Keratinocyte (primary cell): ENCODE measurements at regions not wholly inside any gene's neighbourhood (a gene's known extent, or its start where the extent isn't known, plus 50 kb on each side); places are given as distances from the start of the nearest gene placed in this dataset.

Experiments
- EZH2 ChIP-seq: IDR thresholded peaks from one replicate; pipeline ENCODE4 v1.6.1; 2012; ENCODE audit warnings: inconsistent platforms, mild to moderate bottlenecking, low read length, moderate library complexity
- TF ChIP-seq, protein P1 (sequence below), 3 experiments: IDR thresholded peaks in 1 of 3; conservative IDR thresholded peaks in 1 of 3; optimal IDR thresholded peaks in 1 of 3; 2 replicates in 2 of 3; 3 replicates in 1 of 3; pipeline versions ENCODE3 to v1.5.1; 2011; ENCODE audit warnings: low read length in 3 of 3, mild to moderate bottlenecking in 3 of 3, moderate library complexity in 2 of 3, control low read depth in 1 of 3, inconsistent platforms in 1 of 3; ENCODE audit not compliant: insufficient read depth in 2 of 3; ENCODE audit errors: extremely low read depth in 1 of 3

DNA sequence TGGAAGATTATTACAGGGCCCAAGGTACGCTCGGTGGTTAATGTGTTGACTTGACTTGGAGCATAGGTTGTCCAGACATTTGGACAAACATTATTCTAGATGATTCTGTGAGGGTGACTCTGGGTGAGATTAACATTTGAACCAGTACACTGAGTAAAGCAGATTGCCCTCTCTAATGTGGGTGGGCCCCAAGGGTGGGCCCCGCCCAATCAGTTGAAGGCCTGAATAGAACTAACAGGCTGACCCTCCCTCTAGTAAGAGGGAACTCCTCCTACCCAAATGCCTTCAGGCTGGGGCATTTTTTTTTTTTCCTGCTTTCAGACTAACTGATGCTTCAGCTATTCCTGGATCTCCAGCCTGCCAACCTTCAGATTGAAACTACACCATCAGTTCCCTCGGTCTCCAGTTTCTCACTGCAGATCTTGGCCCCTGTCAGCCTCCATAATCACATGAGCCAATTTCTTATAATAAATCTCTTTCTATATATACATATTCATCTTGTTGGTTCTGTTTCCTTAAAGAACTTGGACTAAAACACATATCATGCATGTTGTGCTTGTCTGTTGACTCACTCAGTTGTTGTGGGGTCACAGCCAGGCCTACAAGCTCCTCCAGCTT, 338.1 kb upstream of the BRINP1 start:
- TF ChIP-seq, protein P1, sequence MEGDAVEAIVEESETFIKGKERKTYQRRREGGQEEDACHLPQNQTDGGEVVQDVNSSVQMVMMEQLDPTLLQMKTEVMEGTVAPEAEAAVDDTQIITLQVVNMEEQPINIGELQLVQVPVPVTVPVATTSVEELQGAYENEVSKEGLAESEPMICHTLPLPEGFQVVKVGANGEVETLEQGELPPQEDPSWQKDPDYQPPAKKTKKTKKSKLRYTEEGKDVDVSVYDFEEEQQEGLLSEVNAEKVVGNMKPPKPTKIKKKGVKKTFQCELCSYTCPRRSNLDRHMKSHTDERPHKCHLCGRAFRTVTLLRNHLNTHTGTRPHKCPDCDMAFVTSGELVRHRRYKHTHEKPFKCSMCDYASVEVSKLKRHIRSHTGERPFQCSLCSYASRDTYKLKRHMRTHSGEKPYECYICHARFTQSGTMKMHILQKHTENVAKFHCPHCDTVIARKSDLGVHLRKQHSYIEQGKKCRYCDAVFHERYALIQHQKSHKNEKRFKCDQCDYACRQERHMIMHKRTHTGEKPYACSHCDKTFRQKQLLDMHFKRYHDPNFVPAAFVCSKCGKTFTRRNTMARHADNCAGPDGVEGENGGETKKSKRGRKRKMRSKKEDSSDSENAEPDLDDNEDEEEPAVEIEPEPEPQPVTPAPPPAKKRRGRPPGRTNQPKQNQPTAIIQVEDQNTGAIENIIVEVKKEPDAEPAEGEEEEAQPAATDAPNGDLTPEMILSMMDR (optimal IDR thresholded peaks at IDR 0.05 in 1 of 3, IDR thresholded peaks at IDR 0.05 in 1 of 3, conservative IDR thresholded peaks at IDR 0.05 in 1 of 3; ENCODE audit: extremely low read depth in 1 of 3, insufficient read depth in 2 of 3, low read length in 3 of 3) = no peak
- TF ChIP-seq EZH2 = no peak
